ENCODE measurements at regions not wholly inside any gene's neighbourhood (a gene's known extent, or its start where the extent isn't known, plus 50 kb on each side); places are given as distances from the start of the nearest gene placed in this dataset.

- H3K27me3 ChIP-seq (ENCODE audit: control insufficient read depth, insufficient read depth, low read length) = no peaks in the 10 kb centered on the region
- H2AFZ ChIP-seq (replicated peaks; ENCODE audit: low read length, poor library complexity) = no peak overlapping the region
- no peaks in the 10 kb centered on the region for H3K4me1 ChIP-seq (ENCODE audit: control insufficient read depth, insufficient read depth, low read length)
- no CpG with 5 or more reads among the region's 3 CpGs for WGBS, 2 experiments (ENCODE audit: extremely low coverage in 2 of 2, insufficient read length in 1 of 2)
- dilution Hi-C loops (cut with HindIII; ENCODE audit: low sequenced_read_pairs, unreplicated experiment) = no loop called here
- H3K9ac ChIP-seq (ENCODE audit: low read depth, low read length) = no peak overlapping the region
- no peak overlapping the region for H2BK5ac ChIP-seq (ENCODE audit: low read depth, low read length, poor library complexity, severe bottlenecking)
- H3K4me3 ChIP-seq (ENCODE audit: insufficient read depth, low read depth, low read length) = no peak overlapping the region
- in situ Hi-C loops (cut with MboI; ENCODE audit: low sequenced_read_pairs) = no loop called here
- no peak overlapping the region for H3K4ac ChIP-seq (ENCODE audit: low read depth, low read length)
- peaks cover 2% of the 10 kb centered on the region; the same call in 1 of the 2 replicates for H3K9me3 ChIP-seq (ENCODE audit: control insufficient read depth, insufficient read depth, low read length)
- no peaks in the 10 kb centered on the region for H3K79me1 ChIP-seq (ENCODE audit: low read depth in 1 of 2, low read length in 2 of 2)
- intact Hi-C loops (cut with micrococcal nuclease) = no loop called here
- no peak overlapping the region for H2BK20ac ChIP-seq (ENCODE audit: low read depth, low read length)
- H4K8ac ChIP-seq (ENCODE audit: low read depth in 2 of 2, low read length in 2 of 2) = no peak overlapping the region
- no peak overlapping the region for H3K18ac ChIP-seq (ENCODE audit: low read depth, low read length)
- H3K27ac ChIP-seq (ENCODE audit: insufficient read depth, low read length) = no peak overlapping the region
- no peak overlapping the region for H2AK9ac ChIP-seq (replicated peaks; ENCODE audit: low read depth, low read length, poor library complexity)
- H2BK120ac ChIP-seq (ENCODE audit: low read depth, low read length) = no peak overlapping the region
- no TSS peak for BruUV-seq (replicated peaks)
- TF ChIP-seq RAD21 (IDR thresholded peaks at IDR 0.05; ENCODE audit: low read length) (no peak), NFE2L2 (IDR thresholded peaks at IDR 0.05; ENCODE audit: low read depth, low read length) (no peak), RFX5 (IDR thresholded peaks at IDR 0.05; ENCODE audit: low read depth, low read length) (no peak), POLR2A (IDR thresholded peaks at IDR 0.05; ENCODE audit: low read depth, low read length) (no peak), CTCF (conservative IDR thresholded peaks at IDR 0.05; ENCODE audit: low read depth, low read length) (no peak), CHD1 (IDR thresholded peaks at IDR 0.05; ENCODE audit: low read depth, low read length) (no peak), FOS (IDR thresholded peaks at IDR 0.05; ENCODE audit: low read depth, low read length) (no peak), USF2 (IDR thresholded peaks at IDR 0.05; ENCODE audit: low read depth, low read length) (no peak), MAFK (IDR thresholded peaks at IDR 0.05; ENCODE audit: low read depth, low read length) (no peak), MXI1 (IDR thresholded peaks at IDR 0.05; ENCODE audit: borderline replicate concordance, low read depth, low read length) (no peak), MAZ (IDR thresholded peaks at IDR 0.05; ENCODE audit: borderline replicate concordance, low read depth, low read length) (no peak), CEBPB (IDR thresholded peaks at IDR 0.05; ENCODE audit: low read depth, low read length) (no peak), SMC3 (IDR thresholded peaks at IDR 0.05; ENCODE audit: low read depth, low read length) (no peak), BHLHE40 (IDR thresholded peaks at IDR 0.05; ENCODE audit: low read depth, low read length) (no peak)
- no peak overlapping the region for H3K23ac ChIP-seq (ENCODE audit: low read depth, low read length)
- no peaks in the 10 kb centered on the region for H3K36me3 ChIP-seq (ENCODE audit: control insufficient read depth, insufficient read depth, low read length)
- CTCF ChIA-PET = interaction anchor here (0.6 kb wide), 1 partner anchor 232 kb away, joined by 5 read pairs; no protein-coding TSS in a partner anchor
- no peak overlapping the region for H2AK5ac ChIP-seq (ENCODE audit: low read depth, low read length)
- H4K91ac ChIP-seq (ENCODE audit: insufficient read depth, low read depth, low read length) = no peak overlapping the region
- POLR2A ChIA-PET (ENCODE audit: unreplicated experiment) = no interaction called here
- no peak for ATAC-seq (ENCODE audit: low read depth)
- no peak overlapping the region for H3K4me2 ChIP-seq (ENCODE audit: low read depth, low read length)
- no peak overlapping the region for H3K56ac ChIP-seq (ENCODE audit: extremely low read depth, insufficient read depth, low read length)
- H4K20me1 ChIP-seq (ENCODE audit: insufficient read depth, low read length) = no peaks in the 10 kb centered on the region
- H3K14ac ChIP-seq (replicated peaks; ENCODE audit: low read depth, low read length) = no peak overlapping the region
- DNase-seq = no peak
- H4K5ac ChIP-seq (ENCODE audit: low read depth, low read length) = no peak overlapping the region
- H3K9me1 ChIP-seq (ENCODE audit: insufficient read depth, low read length) = no peaks in the 10 kb centered on the region
- no peak overlapping the region for H2BK15ac ChIP-seq (ENCODE audit: low read depth, low read length)
Measured at GRCh38 chr1:82494117-82494516, 693.4 kb downstream of the ADGRL2 start.
